NCI-H1436 (cell line): ENCODE measurements at regions not wholly inside any gene's neighbourhood (a gene's known extent, or its start where the extent isn't known, plus 50 kb on each side); places are given as distances from the start of the nearest gene placed in this dataset.

Experiments used
- DNase-seq: peaks from one replicate; lab custom pipeline; 2025; lab: John Stamatoyannopoulos, UW

- no peak for DNase-seq
Measured at GRCh38 chr15:25563596-25563995, 124.8 kb upstream of the UBE3A start.

GRCh38 chr15:25557926-25558325 lies 119.1 kb upstream of the UBE3A start:
- no peak for DNase-seq

GRCh38 chr15:25556136-25556535 lies 117.3 kb upstream of the UBE3A start:
- no peak for DNase-seq

GRCh38 chr15:25554640-25555039 lies 115.8 kb upstream of the UBE3A start:
- DNase-seq = no peak

- no peak for DNase-seq
Measured at GRCh38 chr15:25548600-25548999, 109.8 kb upstream of the UBE3A start.

GRCh38 chr15:25545889-25546288 lies 107.1 kb upstream of the UBE3A start:
- no peak for DNase-seq

- no peak for DNase-seq
Measured at GRCh38 chr15:25545017-25545416, 106.2 kb upstream of the UBE3A start.

GRCh38 chr15:25544076-25544475 lies 105.3 kb upstream of the UBE3A start:
- no peak for DNase-seq

- no peak for DNase-seq
Measured at GRCh38 chr15:25543196-25543595, 104.4 kb upstream of the UBE3A start.

GRCh38 chr15:25541228-25541627 lies 102.4 kb upstream of the UBE3A start:
- no peak for DNase-seq

GRCh38 chr15:25536801-25537611 lies 98.2 kb upstream of the UBE3A start:
- no peak for DNase-seq

- no peak for DNase-seq
Measured at GRCh38 chr15:25535866-25536265, 97.0 kb upstream of the UBE3A start.

- DNase-seq = no peak
Measured at GRCh38 chr15:25534293-25534692, 95.5 kb upstream of the UBE3A start.

GRCh38 chr15:25532269-25533140 lies 93.7 kb upstream of the UBE3A start:
- DNase-seq = no peak

- no peak for DNase-seq
Measured at GRCh38 chr15:25529774-25530173, 91.0 kb upstream of the UBE3A start.

- DNase-seq = no peak
Measured at GRCh38 chr15:25527118-25527517, 88.3 kb upstream of the UBE3A start.

- DNase-seq = no peak
Measured at GRCh38 chr15:25525741-25526140, 86.9 kb upstream of the UBE3A start.

GRCh38 chr15:25515633-25516032 lies 76.8 kb upstream of the UBE3A start:
- no peak for DNase-seq

GRCh38 chr15:25514522-25514921 lies 75.7 kb upstream of the UBE3A start:
- no peak for DNase-seq

GRCh38 chr15:25512957-25513356 lies 74.1 kb upstream of the UBE3A start:
- DNase-seq = no peak

GRCh38 chr15:25510146-25510545 lies 71.3 kb upstream of the UBE3A start:
- DNase-seq = no peak

- DNase-seq = no peak
Measured at GRCh38 chr15:25509703-25510102, 70.9 kb upstream of the UBE3A start.

- DNase-seq = peak; percentile 5
Measured at GRCh38 chr15:25508369-25509002, 69.7 kb upstream of the UBE3A start.
